GM20431 (cell line): ENCODE measurements at regions not wholly inside any gene's neighbourhood (a gene's known extent, or its start where the extent isn't known, plus 50 kb on each side); places are given as distances from the start of the nearest gene placed in this dataset.

ENCODE experiments used
- in situ Hi-C: fragments of 300-500 bp; cut with MseI, MboI; formaldehyde crosslinking; loops from one replicate; pipeline ENCODE4 v1.15.0; 2020; ENCODE audit warnings: low sequenced_read_pairs; ENCODE audit not compliant: unreplicated experiment

DNA sequence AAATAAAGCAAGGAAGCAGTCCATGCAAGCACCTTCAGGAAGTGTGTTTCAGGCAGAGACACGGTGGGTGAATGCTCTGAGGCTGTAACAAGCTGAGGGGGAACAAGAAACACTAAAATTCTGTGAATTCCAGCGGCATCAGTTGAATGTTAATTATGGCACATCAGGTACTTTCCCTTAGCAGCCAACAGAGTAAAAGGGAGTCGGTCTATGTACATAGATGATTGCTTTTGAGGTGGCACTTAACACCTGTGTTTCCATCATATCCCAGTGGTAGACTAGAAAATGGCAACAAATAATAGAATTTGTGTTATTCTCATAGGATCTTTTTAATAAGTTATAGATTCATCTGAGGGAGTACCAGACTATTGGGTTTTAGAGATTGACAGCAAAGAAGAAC, 481.0 kb upstream of the KLF6 start:
- in situ Hi-C loops = no loop called here

GRCh38 chr10:4264209-4264865, 479.3 kb upstream of the KLF6 start:
- in situ Hi-C loops = no loop called here

DNA sequence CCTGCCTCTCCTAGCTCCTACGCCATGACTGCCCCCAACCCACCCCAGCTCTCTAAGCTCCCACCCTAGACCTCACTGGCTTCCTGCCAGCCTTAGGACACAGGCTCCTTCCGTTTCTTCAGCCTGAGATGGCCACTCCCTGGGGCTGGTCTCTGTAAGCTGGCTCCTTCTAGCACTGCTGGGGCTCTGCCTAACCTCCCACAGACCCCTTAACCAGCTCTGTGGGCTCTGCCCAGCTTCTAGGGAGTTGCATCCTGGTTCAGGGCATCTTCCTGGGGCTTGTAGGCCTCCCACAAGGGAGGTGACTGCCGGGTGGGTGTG, 478.6 kb upstream of the KLF6 start:
- in situ Hi-C loops = no loop called here

DNA sequence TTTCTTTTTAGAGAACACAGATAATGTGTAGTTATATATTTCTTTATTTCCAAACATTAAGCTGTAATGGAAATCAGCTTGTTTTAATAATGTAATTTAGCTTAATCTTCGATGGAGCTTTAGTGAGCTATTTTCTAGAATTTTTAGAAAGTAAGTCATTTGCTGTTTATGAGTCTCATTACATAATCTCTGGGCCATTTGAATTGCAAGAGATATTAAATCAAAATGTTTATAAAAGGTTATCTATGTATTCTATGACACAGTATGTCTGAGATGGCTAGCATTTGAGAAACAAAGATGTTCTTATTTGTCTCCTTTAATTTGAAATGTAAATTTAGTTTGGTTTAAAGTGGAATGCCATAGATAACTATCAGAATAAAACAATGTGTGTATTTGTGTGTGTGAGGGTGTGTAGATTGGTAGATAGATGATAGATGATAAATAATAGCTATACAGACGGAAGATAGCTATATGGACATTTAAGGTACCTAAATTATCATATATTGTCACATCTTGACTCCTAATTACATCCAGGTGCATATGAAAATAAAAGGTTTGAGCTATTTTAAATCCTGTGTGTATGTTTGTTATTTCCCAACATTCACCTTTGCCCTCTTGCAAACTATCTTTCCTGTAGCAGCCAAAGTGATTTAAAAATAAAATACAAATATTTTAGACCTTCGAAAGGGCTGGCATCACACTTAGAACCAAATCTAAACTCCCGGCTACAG, 478.0 kb upstream of the KLF6 start:
- in situ Hi-C loops = no loop called here

DNA sequence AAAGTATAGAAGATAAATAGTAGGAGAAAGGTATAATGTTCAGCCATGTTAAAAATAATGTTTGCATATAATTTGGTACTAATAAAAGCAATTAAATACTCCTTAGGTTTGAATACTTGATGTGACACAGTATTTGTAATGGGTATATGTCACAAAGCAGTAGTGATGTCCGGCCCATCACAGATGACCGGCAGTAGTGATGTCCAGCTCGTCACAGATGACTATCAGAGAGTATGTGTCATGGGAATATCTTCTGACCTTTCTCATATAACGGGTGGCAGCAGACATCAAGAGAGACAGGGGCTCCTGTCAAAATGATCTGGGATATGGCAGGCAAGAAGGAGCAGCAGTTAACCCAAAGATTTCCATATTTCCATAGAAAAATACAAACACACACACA, 477.4 kb upstream of the KLF6 start:
- in situ Hi-C loops = no loop called here

DNA sequence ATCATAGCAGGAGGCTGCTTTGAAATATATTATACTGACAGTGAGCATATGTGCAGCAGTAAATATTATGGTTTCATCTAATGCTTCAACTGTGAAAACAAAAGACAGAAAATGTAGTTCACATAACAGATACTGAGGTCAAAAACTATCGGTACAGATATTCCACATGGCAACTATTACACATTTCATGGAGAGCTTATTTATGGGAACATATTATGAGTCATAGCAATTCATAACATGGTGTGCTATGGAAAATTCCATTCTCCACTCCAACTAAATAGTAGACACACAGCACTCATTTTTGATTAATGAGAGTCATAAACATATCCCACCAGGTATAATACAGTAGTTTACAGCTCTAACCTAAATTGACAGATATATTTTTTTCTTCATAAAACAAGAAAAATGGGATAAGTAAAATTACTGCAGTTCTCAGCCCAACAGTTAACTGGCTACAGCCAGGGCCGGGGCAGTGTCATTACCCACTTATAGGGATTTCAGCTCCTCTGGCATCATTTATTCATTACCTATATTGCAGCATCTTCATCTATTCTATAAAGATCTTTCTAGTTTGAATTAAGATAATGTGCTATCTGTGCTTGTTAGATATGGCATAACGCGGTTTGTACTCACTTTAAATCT, 475.6 kb upstream of the KLF6 start:
- in situ Hi-C loops = no loop called here

- in situ Hi-C loops = no loop called here
Observed at GRCh38 chr10:4257939-4258465, 473.0 kb upstream of the KLF6 start.

- in situ Hi-C loops = no loop called here
Observed at GRCh38 chr10:4256971-4257370, 472.0 kb upstream of the KLF6 start.

DNA sequence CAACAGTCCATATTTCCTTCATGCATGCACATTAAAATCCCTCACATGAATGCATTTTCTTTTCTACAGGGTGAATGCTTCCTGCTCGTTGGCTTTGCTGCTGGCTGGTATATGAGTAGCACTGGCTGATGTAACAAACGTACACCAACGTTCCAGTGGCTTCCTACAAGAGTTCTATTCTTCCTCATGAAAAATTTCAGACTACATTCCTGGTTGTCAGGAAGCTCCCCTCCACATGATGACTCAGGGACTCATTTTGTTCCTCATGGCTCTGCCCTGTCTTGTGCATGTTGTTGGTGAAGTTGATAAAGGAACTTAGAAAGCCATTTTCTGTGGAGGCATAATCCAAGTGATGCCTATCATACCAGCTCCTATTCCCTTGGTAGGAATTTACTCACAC, 470.7 kb upstream of the KLF6 start:
- in situ Hi-C loops = no loop called here

DNA sequence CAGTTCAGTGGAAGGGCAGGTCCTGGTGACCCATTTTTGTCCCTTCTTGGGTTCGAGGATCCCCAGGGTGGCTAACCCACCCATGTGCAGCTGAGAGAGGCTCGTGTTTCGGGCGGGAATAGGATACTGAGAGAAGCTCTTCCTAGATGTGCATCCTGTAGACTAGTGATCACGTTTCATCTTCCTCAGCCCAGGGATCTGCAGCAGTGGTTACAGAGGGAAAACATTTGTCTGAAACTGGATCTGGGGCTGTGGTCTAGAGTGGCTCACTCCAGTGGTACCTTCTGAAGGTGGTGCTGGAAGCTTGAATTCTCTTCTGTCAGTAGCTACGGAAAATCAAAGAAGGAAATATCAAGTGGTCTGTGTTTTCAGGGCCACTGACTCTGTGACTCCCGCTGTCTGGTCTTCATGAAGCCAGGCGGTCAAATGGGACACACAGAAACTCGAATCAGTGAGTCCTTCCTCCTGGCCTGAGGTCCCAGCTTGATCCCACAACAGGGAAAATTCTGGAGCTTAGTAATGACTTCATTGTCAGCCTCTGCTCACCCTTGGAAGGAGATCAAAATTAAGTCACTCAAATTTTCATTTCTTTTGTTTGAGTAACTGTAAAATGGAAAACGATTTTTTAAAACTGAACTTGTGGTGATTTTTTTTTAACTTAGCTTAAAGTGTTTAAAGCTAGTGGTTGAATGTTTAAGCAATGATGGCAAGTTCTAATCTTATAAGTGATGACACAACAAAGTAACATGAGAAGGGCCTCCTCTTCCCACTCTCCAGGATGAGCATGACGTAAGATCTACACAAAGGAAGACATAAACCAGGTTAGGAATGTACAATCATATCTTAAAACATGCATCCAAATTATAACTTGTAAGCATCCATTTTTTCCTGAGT, 469.3 kb upstream of the KLF6 start:
- in situ Hi-C loops = no loop called here

DNA sequence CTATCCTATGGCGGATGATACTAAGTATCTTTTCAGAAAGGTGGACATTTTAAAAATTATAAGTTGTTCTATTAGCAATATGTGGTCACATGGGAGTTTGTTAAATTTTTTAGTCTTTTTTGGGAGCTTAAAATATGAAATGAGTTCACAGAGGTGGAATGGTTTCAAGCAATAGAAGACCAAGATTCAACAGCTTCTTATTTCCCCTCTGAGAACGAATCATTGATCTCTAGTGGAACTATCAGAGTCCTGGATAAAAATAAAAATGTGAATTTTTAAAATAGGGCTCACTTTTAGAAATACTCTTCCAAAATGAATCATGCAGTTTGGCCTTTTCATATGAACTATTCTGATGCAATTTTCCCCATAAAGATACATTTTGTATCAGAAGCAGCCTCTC, 467.7 kb upstream of the KLF6 start:
- in situ Hi-C loops = no loop called here

DNA sequence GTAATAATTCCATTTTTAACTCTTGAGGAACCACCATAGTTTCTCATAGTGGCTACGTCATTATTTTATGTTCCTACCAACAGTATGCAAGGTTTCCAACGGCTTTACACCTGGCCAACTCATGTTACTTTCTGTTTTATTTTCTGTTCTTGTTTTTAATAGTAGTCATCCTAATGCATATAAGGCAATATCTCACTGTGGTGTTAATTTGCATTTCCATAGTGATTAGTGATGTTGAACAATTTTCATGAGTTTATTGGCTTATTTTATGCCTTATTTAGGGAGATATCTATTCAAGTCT, 465.5 kb upstream of the KLF6 start:
- in situ Hi-C loops = no loop called here

DNA sequence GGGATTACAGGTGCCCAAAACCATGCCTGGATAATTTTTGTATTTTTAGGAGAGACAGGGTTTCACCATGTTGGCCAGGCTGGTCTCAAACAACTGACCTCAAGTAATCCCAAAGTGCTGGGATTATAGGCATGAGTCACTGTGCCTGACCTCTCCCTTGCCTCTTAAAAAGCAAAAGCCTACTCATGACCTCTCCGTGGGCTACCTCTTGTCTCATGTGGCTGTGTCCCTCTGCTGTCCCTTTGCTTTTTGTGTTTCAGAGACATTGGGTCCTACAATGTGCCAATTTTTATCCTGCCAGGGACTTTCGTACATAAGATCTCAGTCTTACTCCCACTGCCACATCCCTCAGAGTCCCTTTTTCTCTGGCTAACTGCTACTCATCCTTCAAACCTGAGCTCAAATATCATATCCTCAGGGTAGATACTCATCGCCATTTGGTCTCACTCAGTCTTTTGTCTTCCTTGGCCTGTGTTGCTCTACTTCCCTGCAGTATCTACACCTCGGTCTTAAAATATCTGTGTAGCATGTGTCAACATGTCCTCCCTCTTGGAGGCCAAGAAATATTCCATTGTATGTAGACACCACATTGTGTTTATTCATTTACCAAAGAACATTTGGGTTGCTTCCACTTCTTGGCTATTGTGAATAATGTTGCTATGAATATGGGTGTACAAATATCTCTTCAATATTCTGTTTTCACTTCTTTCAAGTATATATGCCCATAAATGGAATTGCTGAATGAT, 465.0 kb upstream of the KLF6 start:
- in situ Hi-C loops = no loop called here

DNA sequence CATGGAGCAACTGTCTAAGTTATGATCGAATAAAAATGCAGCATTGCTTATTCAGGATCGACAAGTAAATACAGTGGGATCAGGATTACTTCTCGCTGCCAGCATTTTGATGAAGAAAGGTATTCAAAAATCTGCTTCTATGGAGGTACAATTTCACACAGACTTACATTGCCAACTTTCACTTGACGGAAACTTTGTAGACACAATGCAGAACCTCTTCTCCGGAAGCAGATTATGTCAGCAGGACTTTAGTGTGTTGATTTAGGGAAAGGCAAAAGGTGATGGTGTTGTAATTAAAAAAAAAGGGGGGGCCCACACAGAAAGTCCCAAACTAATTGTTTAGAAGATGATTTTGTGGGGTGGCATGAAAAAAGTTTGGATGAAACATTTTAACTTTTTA, 462.4 kb upstream of the KLF6 start:
- in situ Hi-C loops = no loop called here

GRCh38 chr10:4246881-4247358, 461.9 kb upstream of the KLF6 start:
- in situ Hi-C loops = no loop called here

GRCh38 chr10:4243651-4244050, 458.6 kb upstream of the KLF6 start:
- in situ Hi-C loops = no loop called here

GRCh38 chr10:4243169-4243568, 458.2 kb upstream of the KLF6 start:
- in situ Hi-C loops = no loop called here

GRCh38 chr10:4242561-4243035, 457.6 kb upstream of the KLF6 start:
- in situ Hi-C loops = no loop called here

- in situ Hi-C loops = no loop called here
Observed at GRCh38 chr10:4241724-4242345, 456.8 kb upstream of the KLF6 start.
